GM21528 (cell line): ENCODE measurements at regions not wholly inside any gene's neighbourhood (a gene's known extent, or its start where the extent isn't known, plus 50 kb on each side); places are given as distances from the start of the nearest gene placed in this dataset.

Experiments used
- ATAC-seq: cut with Tn5 transposase; IDR thresholded peaks from one replicate; pipeline ENCODE4 v1.9.1; 2021; ENCODE audit warnings: mild to moderate bottlenecking, moderate library complexity; ENCODE audit not compliant: unreplicated experiment, low FRiP score

GRCh38 chr12:124491310-124491709 lies 76.1 kb downstream of the NCOR2 start:
- no peak for ATAC-seq

GRCh38 chr12:124490584-124491305 lies 76.7 kb downstream of the NCOR2 start:
- ATAC-seq = no peak

- no peak for ATAC-seq
Observed at GRCh38 chr12:124489915-124490583, 77.4 kb downstream of the NCOR2 start.

- ATAC-seq = no peak
Observed at GRCh38 chr12:124489220-124489619, 78.2 kb downstream of the NCOR2 start.

- no peak for ATAC-seq
Observed at GRCh38 chr12:124488520-124488919, 78.9 kb downstream of the NCOR2 start.

GRCh38 chr12:124487834-124488165 lies 79.6 kb downstream of the NCOR2 start:
- no peak for ATAC-seq

- ATAC-seq = no peak
Observed at GRCh38 chr12:124487066-124487833, 80.2 kb downstream of the NCOR2 start.

- no peak for ATAC-seq
Observed at GRCh38 chr12:124486346-124486963, 81.0 kb downstream of the NCOR2 start.

GRCh38 chr12:124485371-124485770 lies 82.0 kb downstream of the NCOR2 start:
- no peak for ATAC-seq

GRCh38 chr12:124484526-124484953 lies 82.9 kb downstream of the NCOR2 start:
- no peak for ATAC-seq

- ATAC-seq = no peak
Observed at GRCh38 chr12:124484067-124484466, 83.3 kb downstream of the NCOR2 start.

- no peak for ATAC-seq
Observed at GRCh38 chr12:124482901-124483799, 84.3 kb downstream of the NCOR2 start.

GRCh38 chr12:124482567-124482893 lies 84.9 kb downstream of the NCOR2 start:
- no peak for ATAC-seq

- no peak for ATAC-seq
Observed at GRCh38 chr12:124481772-124482566, 85.4 kb downstream of the NCOR2 start.

GRCh38 chr12:124481257-124481750 lies 86.1 kb downstream of the NCOR2 start:
- no peak for ATAC-seq

- ATAC-seq = peak; percentile 68
Observed at GRCh38 chr12:124480469-124481256, 86.7 kb downstream of the NCOR2 start.

GRCh38 chr12:124479680-124480468 lies 87.5 kb downstream of the NCOR2 start:
- peak; percentile 13 for ATAC-seq
